ENCODE measurements at regions not wholly inside any gene's neighbourhood (a gene's known extent, or its start where the extent isn't known, plus 50 kb on each side); places are given as distances from the start of the nearest gene placed in this dataset.

GRCh38 chr10:89086801-89087521 lies 96.4 kb downstream of the FAS start:
- dilution Hi-C loops (cut with MboI; ENCODE audit: extremely low pct_ligation_motif_present, low sequenced_read_pairs): no loop called here
- TF ChIP-seq EZH2 (IDR thresholded peaks at IDR 0.05; ENCODE audit: low read length): no peak
- TF ChIP-seq, protein P1, sequence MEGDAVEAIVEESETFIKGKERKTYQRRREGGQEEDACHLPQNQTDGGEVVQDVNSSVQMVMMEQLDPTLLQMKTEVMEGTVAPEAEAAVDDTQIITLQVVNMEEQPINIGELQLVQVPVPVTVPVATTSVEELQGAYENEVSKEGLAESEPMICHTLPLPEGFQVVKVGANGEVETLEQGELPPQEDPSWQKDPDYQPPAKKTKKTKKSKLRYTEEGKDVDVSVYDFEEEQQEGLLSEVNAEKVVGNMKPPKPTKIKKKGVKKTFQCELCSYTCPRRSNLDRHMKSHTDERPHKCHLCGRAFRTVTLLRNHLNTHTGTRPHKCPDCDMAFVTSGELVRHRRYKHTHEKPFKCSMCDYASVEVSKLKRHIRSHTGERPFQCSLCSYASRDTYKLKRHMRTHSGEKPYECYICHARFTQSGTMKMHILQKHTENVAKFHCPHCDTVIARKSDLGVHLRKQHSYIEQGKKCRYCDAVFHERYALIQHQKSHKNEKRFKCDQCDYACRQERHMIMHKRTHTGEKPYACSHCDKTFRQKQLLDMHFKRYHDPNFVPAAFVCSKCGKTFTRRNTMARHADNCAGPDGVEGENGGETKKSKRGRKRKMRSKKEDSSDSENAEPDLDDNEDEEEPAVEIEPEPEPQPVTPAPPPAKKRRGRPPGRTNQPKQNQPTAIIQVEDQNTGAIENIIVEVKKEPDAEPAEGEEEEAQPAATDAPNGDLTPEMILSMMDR (optimal IDR thresholded peaks at IDR 0.05 in 1 of 3, IDR thresholded peaks at IDR 0.05 in 1 of 3, conservative IDR thresholded peaks at IDR 0.05 in 1 of 3; ENCODE audit: extremely low read depth in 1 of 3, insufficient read depth in 2 of 3, low read length in 3 of 3): no peak
- DNase-seq (ENCODE audit: low read depth, low spot score): no peak
- H3K9me1 ChIP-seq (ENCODE audit: control insufficient read depth, extremely low read depth, insufficient read depth, low read length): no peaks in the 10 kb centered on the region
- no peaks in the 10 kb centered on the region for H4K20me1 ChIP-seq (ENCODE audit: control insufficient read depth, extremely low read depth, insufficient read depth, low read length)
- H3K27ac ChIP-seq (ENCODE audit: control insufficient read depth, insufficient read depth, low read length): no peak overlapping the region
- H3K79me2 ChIP-seq (ENCODE audit: control insufficient read depth, insufficient read depth, low read length): no peaks in the 10 kb centered on the region
- no peak for FAIRE-seq
- H3K27me3 ChIP-seq (ENCODE audit: control insufficient read depth, extremely low read depth, insufficient read depth, low read length): no peaks in the 10 kb centered on the region
- no peak overlapping the region for H3K4me3 ChIP-seq (ENCODE audit: control insufficient read depth in 2 of 3, extremely low read depth in 1 of 3, insufficient read depth in 2 of 3, low read depth in 1 of 3, low read length in 3 of 3)
- no peaks in the 10 kb centered on the region for H3K9me3 ChIP-seq (ENCODE audit: control insufficient read depth, low read depth, low read length)
- H2AFZ ChIP-seq (ENCODE audit: control insufficient read depth, low read length): no peak overlapping the region
- no peak overlapping the region for H3K4me2 ChIP-seq (ENCODE audit: control insufficient read depth, extremely low read depth, insufficient read depth, low read depth, low read length)
- H3K4me1 ChIP-seq (ENCODE audit: control insufficient read depth, extremely low read depth, insufficient read depth, low read length): no peaks in the 10 kb centered on the region
- H3K36me3 ChIP-seq (ENCODE audit: control insufficient read depth in 2 of 2, extremely low read depth in 1 of 2, insufficient read depth in 2 of 2, low read length in 2 of 2): no peaks in the 10 kb centered on the region
- no peak overlapping the region for H3K9ac ChIP-seq (ENCODE audit: control insufficient read depth, extremely low read depth, insufficient read depth, low read length)

GRCh38 chr10:89085153-89085552 lies 94.6 kb downstream of the FAS start:
- no peaks in the 10 kb centered on the region for H3K36me3 ChIP-seq (ENCODE audit: control insufficient read depth in 2 of 2, extremely low read depth in 1 of 2, insufficient read depth in 2 of 2, low read length in 2 of 2)
- H4K20me1 ChIP-seq (ENCODE audit: control insufficient read depth, extremely low read depth, insufficient read depth, low read length): no peaks in the 10 kb centered on the region
- H2AFZ ChIP-seq (ENCODE audit: control insufficient read depth, low read length): no peak overlapping the region
- H3K79me2 ChIP-seq (ENCODE audit: control insufficient read depth, insufficient read depth, low read length): no peaks in the 10 kb centered on the region
- DNase-seq (ENCODE audit: low read depth, low spot score): no peak
- dilution Hi-C loops (cut with MboI; ENCODE audit: extremely low pct_ligation_motif_present, low sequenced_read_pairs): no loop called here
- H3K4me3 ChIP-seq (ENCODE audit: control insufficient read depth in 2 of 3, extremely low read depth in 1 of 3, insufficient read depth in 2 of 3, low read depth in 1 of 3, low read length in 3 of 3): no peak overlapping the region
- no peak overlapping the region for H3K9ac ChIP-seq (ENCODE audit: control insufficient read depth, extremely low read depth, insufficient read depth, low read length)
- H3K27ac ChIP-seq (ENCODE audit: control insufficient read depth, insufficient read depth, low read length): no peak overlapping the region
- H3K4me1 ChIP-seq (ENCODE audit: control insufficient read depth, extremely low read depth, insufficient read depth, low read length): peaks cover under 1% of the 10 kb centered on the region
- H3K27me3 ChIP-seq (ENCODE audit: control insufficient read depth, extremely low read depth, insufficient read depth, low read length): no peaks in the 10 kb centered on the region
- H3K4me2 ChIP-seq (ENCODE audit: control insufficient read depth, extremely low read depth, insufficient read depth, low read depth, low read length): no peak overlapping the region
- H3K9me3 ChIP-seq (ENCODE audit: control insufficient read depth, low read depth, low read length): no peaks in the 10 kb centered on the region
- TF ChIP-seq EZH2 (IDR thresholded peaks at IDR 0.05; ENCODE audit: low read length): no peak
- TF ChIP-seq, protein P1 (optimal IDR thresholded peaks at IDR 0.05 in 1 of 3, IDR thresholded peaks at IDR 0.05 in 1 of 3, conservative IDR thresholded peaks at IDR 0.05 in 1 of 3; ENCODE audit: extremely low read depth in 1 of 3, insufficient read depth in 2 of 3, low read length in 3 of 3): no peak
- no peaks in the 10 kb centered on the region for H3K9me1 ChIP-seq (ENCODE audit: control insufficient read depth, extremely low read depth, insufficient read depth, low read length)
- no peak for FAIRE-seq
